H9 (cell line): ENCODE measurements at regions not wholly inside any gene's neighbourhood (a gene's known extent, or its start where the extent isn't known, plus 50 kb on each side); places are given as distances from the start of the nearest gene placed in this dataset.

Experiments
- DNase-seq: peaks from one replicate; pipeline ENCODE4 v3.0.0-alpha.2; 2017
- H2AFZ ChIP-seq: one replicate; pipeline ENCODE4 v1.6.1; 2013; ENCODE audit warnings: mild to moderate bottlenecking, low read length, control low read depth, moderate library complexity
- H2AK5ac ChIP-seq: 2 replicates; pipeline ENCODE4 v1.6.1; 2013; ENCODE audit warnings: low read length, control low read depth, mixed read lengths; ENCODE audit not compliant: insufficient read length
- H2BK120ac ChIP-seq: one replicate; pipeline ENCODE4 v1.6.1; 2013; ENCODE audit warnings: low read depth, mild to moderate bottlenecking, low read length, control low read depth, inconsistent platforms; ENCODE audit not compliant: poor library complexity, severe bottlenecking
- H2BK12ac ChIP-seq: 2 replicates; pipeline ENCODE4 v1.6.1; 2013; ENCODE audit warnings: low read length, control low read depth, mixed read lengths, low read depth; ENCODE audit not compliant: insufficient read length
- H2BK15ac ChIP-seq: 2 replicates; pipeline ENCODE4 v1.6.1; 2013; ENCODE audit warnings: low read depth, low read length, control low read depth
- H2BK20ac ChIP-seq: one replicate; pipeline ENCODE4 v1.6.1; 2013; ENCODE audit warnings: low read depth, mild to moderate bottlenecking, low read length, control low read depth, inconsistent platforms; ENCODE audit not compliant: poor library complexity, severe bottlenecking
- H2BK5ac ChIP-seq: 2 replicates; pipeline ENCODE4 v1.6.1; 2013; ENCODE audit warnings: low read length, control low read depth, mixed read lengths; ENCODE audit not compliant: insufficient read length
- H3K14ac ChIP-seq: 2 replicates; pipeline ENCODE4 v1.6.1; 2013; ENCODE audit warnings: low read length, control low read depth; ENCODE audit not compliant: insufficient read depth
- H3K18ac ChIP-seq: 2 replicates; pipeline ENCODE4 v1.6.1; 2013; ENCODE audit warnings: low read depth, mild to moderate bottlenecking, mixed read lengths, low read length, control low read depth; ENCODE audit not compliant: insufficient read length
- H3K23ac ChIP-seq: 2 replicates; pipeline ENCODE4 v1.6.1; 2013; ENCODE audit warnings: low read length, control low read depth, mixed read lengths, low read depth; ENCODE audit not compliant: insufficient read length
- H3K23me2 ChIP-seq: 2 replicates; pipeline ENCODE4 v1.6.1; 2013; ENCODE audit warnings: low read depth, mild to moderate bottlenecking, mixed read lengths, low read length, control low read depth; ENCODE audit not compliant: insufficient read length, poor library complexity, severe bottlenecking
- H3K27ac ChIP-seq: 2 replicates; pipeline ENCODE4 v1.5.1; 2013; ENCODE audit warnings: low read length, control low read depth, mixed read lengths, low read depth; ENCODE audit not compliant: insufficient read length
- H3K27me3 ChIP-seq: 2 replicates; pipeline ENCODE4 v1.6.1; 2013; ENCODE audit warnings: low read length, control low read depth, inconsistent platforms; ENCODE audit not compliant: insufficient read depth
- H3K4ac ChIP-seq: 2 replicates; pipeline ENCODE4 v1.6.1; 2013; ENCODE audit warnings: low read depth, mild to moderate bottlenecking, control low read depth, inconsistent platforms, low read length, moderate library complexity
- H3K4me1 ChIP-seq: 2 replicates; pipeline ENCODE4 v1.6.1; 2013; ENCODE audit warnings: low read length, control low read depth, inconsistent platforms; ENCODE audit not compliant: insufficient read depth
- H3K4me2 ChIP-seq: 2 replicates; pipeline ENCODE4 v1.6.1; 2013; ENCODE audit warnings: low read length, control low read depth, mixed read lengths; ENCODE audit not compliant: insufficient read length, insufficient read depth
- H3K56ac ChIP-seq: 2 replicates; pipeline ENCODE4 v1.6.1; 2013; ENCODE audit warnings: low read depth, mild to moderate bottlenecking, mixed read lengths, low read length, control low read depth; ENCODE audit not compliant: insufficient read length
- H3K79me1 ChIP-seq: 2 replicates; pipeline ENCODE4 v1.6.1; 2013; ENCODE audit warnings: low read depth, mild to moderate bottlenecking, moderate library complexity, low read length, control low read depth, inconsistent platforms; ENCODE audit not compliant: insufficient read depth, poor library complexity, severe bottlenecking
- H3K79me2 ChIP-seq: 2 replicates; pipeline ENCODE4 v1.6.1; 2013; ENCODE audit warnings: low read length, control low read depth, inconsistent platforms; ENCODE audit not compliant: insufficient read depth
- H3K9ac ChIP-seq: 2 replicates; pipeline ENCODE4 v1.6.1; 2013; ENCODE audit warnings: low read length, control low read depth, mixed read lengths; ENCODE audit not compliant: insufficient read length; ENCODE audit errors: extremely low read depth
- H3K9me3 ChIP-seq: one replicate; pipeline ENCODE4 v1.6.1; 2013; ENCODE audit warnings: low read depth, low read length, inconsistent platforms; ENCODE audit not compliant: control insufficient read depth
- H3T11ph ChIP-seq: one replicate; pipeline ENCODE4 v1.6.1; 2013; ENCODE audit warnings: mild to moderate bottlenecking, low read length, control low read depth, inconsistent platforms
- H4K20me1 ChIP-seq: one replicate; pipeline ENCODE4 v1.6.1; 2013; ENCODE audit not compliant: control insufficient read depth, insufficient read length, insufficient read depth
- H4K5ac ChIP-seq: 2 replicates; pipeline ENCODE4 v1.6.1; 2013; ENCODE audit warnings: low read depth, mild to moderate bottlenecking, mixed read lengths, low read length, control low read depth; ENCODE audit not compliant: insufficient read length
- H4K8ac ChIP-seq: replicated peaks from 2 replicates; pipeline ENCODE4 v1.6.1; 2013; ENCODE audit warnings: low read length, control low read depth, mixed read lengths, low read depth; ENCODE audit not compliant: insufficient read length
- H4K91ac ChIP-seq: 2 replicates; pipeline ENCODE4 v1.6.1; 2013; ENCODE audit warnings: low read depth, mild to moderate bottlenecking, moderate library complexity, mixed read lengths, low read length, control low read depth; ENCODE audit not compliant: insufficient read length
- H3K27ac Mint-ChIP-seq, 3 experiments: 2 replicates in 2 of 3; 3 replicates in 1 of 3; pipeline ENCODE4 v1.8.0; 2020 to 2021; ENCODE audit warnings: mixed read lengths in 3 of 3, mild to moderate bottlenecking in 1 of 3, moderate library complexity in 1 of 3
- H3K27me3 Mint-ChIP-seq: 2 replicates; pipeline ENCODE4 v1.8.0; 2021; ENCODE audit warnings: low read depth, mild to moderate bottlenecking, moderate library complexity, mixed read lengths
- H3K36me3 Mint-ChIP-seq, 3 experiments: 2 replicates in 2 of 3; 3 replicates in 1 of 3; pipeline ENCODE4 v1.8.0; 2020 to 2021; ENCODE audit warnings: low read depth in 3 of 3, mixed read lengths in 3 of 3; ENCODE audit not compliant: insufficient read depth in 1 of 3
- H3K4me1 Mint-ChIP-seq, 2 experiments: 2 replicates each; pipeline ENCODE4 v1.8.0; 2020; ENCODE audit warnings: mixed read lengths in 2 of 2
- H3K4me3 Mint-ChIP-seq, 2 experiments: 2 replicates in 1 of 2; 3 replicates in 1 of 2; pipeline ENCODE4 v1.8.0; 2020 to 2021; ENCODE audit warnings: mild to moderate bottlenecking in 2 of 2, mixed read lengths in 2 of 2, moderate library complexity in 1 of 2
- H3K9me3 Mint-ChIP-seq, 2 experiments: 2 replicates in 1 of 2; 3 replicates in 1 of 2; pipeline ENCODE4 v1.8.0; 2020; ENCODE audit warnings: mild to moderate bottlenecking in 2 of 2, mixed read lengths in 2 of 2, moderate library complexity in 1 of 2
- CTCF ChIP-seq: fragments of 200-600 bp; sonication (generic); conservative IDR thresholded peaks from 3 replicates; pipeline ENCODE4 v1.8.0; 2021; ENCODE audit warnings: antibody characterized with exemption, mild to moderate bottlenecking
- WGBS: extraction: QIAGEN DNeasy Blood & Tissue Kit; methylation state at CpG from one replicate; pipeline ENCODE4 v1.1.7; 2013; ENCODE audit warnings: missing lambda C conversion rate, low lambda C conversion rate, mixed read lengths; ENCODE audit not compliant: insufficient read length; ENCODE audit errors: extremely low coverage; 5-methylcytosine and 5-hydroxymethylcytosine counted together

- Histone ChIP-seq H3T11ph (no peak overlapping the region), H3K27me3 (no peaks in the 10 kb centered on the region), H3K4me2 (no peak overlapping the region), H3K79me2 (no peaks in the 10 kb centered on the region), H2BK5ac (no peak overlapping the region), H3K23ac (no peak overlapping the region), H2AFZ (no peak overlapping the region), H3K56ac (no peak overlapping the region), H3K14ac (no peak overlapping the region; the same call in 1 of the 2 replicates), H3K23me2 (no peaks in the 10 kb centered on the region), H2BK120ac (no peak overlapping the region), H4K8ac (no peak overlapping the region), H4K5ac (no peak overlapping the region), H2BK12ac (no peak overlapping the region), H3K79me1 (no peaks in the 10 kb centered on the region), H3K9me3 (no peaks in the 10 kb centered on the region), H3K4me1 (no peaks in the 10 kb centered on the region), H4K20me1 (no peaks in the 10 kb centered on the region), H3K4ac (no peak overlapping the region), H4K91ac (no peak overlapping the region), H2BK20ac (no peak overlapping the region), H3K18ac (no peak overlapping the region), H2AK5ac (no peak overlapping the region), H2BK15ac (no peak overlapping the region), H3K27ac (no peak overlapping the region), H3K9ac (no peak overlapping the region)
- Mint-ChIP-seq H3K27me3 (no peaks in the 10 kb centered on the region), H3K4me3 (no peak overlapping the region), H3K4me1 (peaks cover 2 to 7% of the 10 kb centered on the region in 2 experiments; a peak in 2 of 4 replicates), H3K9me3 (no peaks in the 10 kb centered on the region), H3K36me3 (no peaks in the 10 kb centered on the region), H3K27ac (peak overlapping the region in 1 of 3 experiments; percentile 41; a peak in 3 of 7 replicates)
- no peak for TF ChIP-seq CTCF
- DNase-seq, result no peak
- WGBS, result no CpG with 5 or more reads among the region's 4 CpGs
Observed at GRCh38 chr7:130987092-130987491, 253.1 kb upstream of the KLF14 start.
